GM19239 (cell line): ENCODE measurements at regions not wholly inside any gene's neighbourhood (a gene's known extent, or its start where the extent isn't known, plus 50 kb on each side); places are given as distances from the start of the nearest gene placed in this dataset.
A peak's percentile ranks its signal among the peaks of the same experiment; 100 is the strongest.
"Not testable (repeated sequence)": the region's sequence is repeated elsewhere in the genome, so short reads cannot be mapped to it uniquely, and the experiment has no call there.

ENCODE experiments used
- DNase-seq: peaks from one replicate; pipeline ENCODE4 v3.0.0; 2011; ENCODE audit warnings: low spot score; ENCODE audit not compliant: insufficient read length
- FAIRE-seq: peaks from 2 replicates; lab custom pipeline; 2011; peaks lifted over from hg19 to GRCh38; lab: Jason Lieb, UNC

- DNase-seq (no peak), FAIRE-seq (no peak)
These were observed 73.0 kb upstream of the EPCAM start for GRCh38 chr2:47295981-47296635.

GRCh38 chr2:47295131-47295980 is 73.8 kb upstream of the EPCAM start:
- FAIRE-seq (no peak), DNase-seq (no peak)

GRCh38 chr2:47293976-47294375 is 75.1 kb upstream of the EPCAM start:
- DNase-seq = no peak
- FAIRE-seq = no peak

GRCh38 chr2:47288864-47289263 is 80.2 kb upstream of the EPCAM start:
- DNase-seq (no peak), FAIRE-seq (no peak)

GRCh38 chr2:47283659-47284058 is 85.5 kb upstream of the EPCAM start:
- DNase-seq (no peak), FAIRE-seq (no peak)

GRCh38 chr2:47282621-47283272 is 86.4 kb upstream of the EPCAM start:
- FAIRE-seq (no peak), DNase-seq (no peak)

GRCh38 chr2:47279525-47279924 is 89.6 kb upstream of the EPCAM start:
- DNase-seq, FAIRE-seq: not testable (repeated sequence)

GRCh38 chr2:47277987-47278386 is 91.1 kb upstream of the EPCAM start:
- no peak for FAIRE-seq
- no peak for DNase-seq

- no peak for FAIRE-seq
- no peak for DNase-seq
These were observed 91.9 kb upstream of the EPCAM start for GRCh38 chr2:47277187-47277586.

- FAIRE-seq (no peak), DNase-seq (no peak)
These were observed 93.0 kb upstream of the EPCAM start for GRCh38 chr2:47276061-47276460.

GRCh38 chr2:47274054-47274782 is 94.9 kb upstream of the EPCAM start:
- FAIRE-seq (no peak), DNase-seq (no peak)

- no peak for FAIRE-seq
- no peak for DNase-seq
These were observed 96.0 kb upstream of the EPCAM start for GRCh38 chr2:47272905-47273758.

- DNase-seq = peak; percentile 76
- peak; percentile 75 for FAIRE-seq
These were observed 95.9 kb upstream of the CALM2 start for GRCh38 chr2:47272031-47272864.

- FAIRE-seq (peak; percentile 39), DNase-seq (no peak)
These were observed 95.0 kb upstream of the CALM2 start for GRCh38 chr2:47271054-47272000.

- no peak for DNase-seq
- no peak for FAIRE-seq
These were observed 94.1 kb upstream of the CALM2 start for GRCh38 chr2:47270421-47270820.

GRCh38 chr2:47269316-47270232 is 93.3 kb upstream of the CALM2 start:
- FAIRE-seq = no peak

GRCh38 chr2:47267711-47268086 is 91.4 kb upstream of the CALM2 start:
- DNase-seq (no peak), FAIRE-seq (no peak)

More at GRCh38 chr2:47269316-47270232, 93.3 kb upstream of the CALM2 start:
- DNase-seq = no peak
